Body of pancreas (tissue), 4 donors: ENCODE measurements at regions not wholly inside any gene's neighbourhood (a gene's known extent, or its start where the extent isn't known, plus 50 kb on each side); places are given as distances from the start of the nearest gene placed in this dataset.
"Not testable (repeated sequence)": the region's sequence is repeated elsewhere in the genome, so short reads cannot be mapped to it uniquely, and the experiment has no call there.

Experiments used
- POLR2A ChIP-seq, 3 donors: fragments of 450-650 bp; IDR thresholded peaks; one replicate each; pipeline ENCODE4 v1.6.1; 2016; ENCODE audit warnings: antibody characterized with exemption in 3 of 3, mild to moderate bottlenecking in 2 of 3
- TF ChIP-seq, protein P1 (sequence below), 7 experiments: fragments of 450-650 bp in 4 of 7; fragments of 200-600 bp in 3 of 7; sonication (generic) in 3 of 7; IDR thresholded peaks; one replicate each; pipeline ENCODE4 v1.5.1; 2016 to 2019; ENCODE audit warnings: antibody characterized with exemption in 7 of 7

DNA sequence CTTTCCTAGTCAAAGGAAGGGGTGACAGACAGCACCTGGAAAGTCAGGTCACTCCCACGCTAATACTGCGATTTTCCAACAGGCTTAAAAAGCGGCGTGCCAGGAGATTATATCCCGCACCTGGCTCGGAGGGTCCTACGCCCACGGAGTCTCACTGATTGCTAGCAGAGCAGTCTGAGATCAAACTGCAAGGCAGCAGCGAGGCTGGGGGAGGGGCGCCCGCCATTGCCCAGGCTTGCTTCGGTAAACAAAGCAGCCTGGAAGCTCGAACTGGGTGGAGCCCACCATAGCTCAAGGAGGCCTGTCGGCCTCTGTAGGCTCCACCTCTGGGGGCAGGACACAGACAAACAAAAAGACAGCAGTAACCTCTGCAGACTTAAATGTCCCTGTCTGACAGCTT lies 392.6 kb upstream of the LMO3 start:
- TF ChIP-seq, protein P1, sequence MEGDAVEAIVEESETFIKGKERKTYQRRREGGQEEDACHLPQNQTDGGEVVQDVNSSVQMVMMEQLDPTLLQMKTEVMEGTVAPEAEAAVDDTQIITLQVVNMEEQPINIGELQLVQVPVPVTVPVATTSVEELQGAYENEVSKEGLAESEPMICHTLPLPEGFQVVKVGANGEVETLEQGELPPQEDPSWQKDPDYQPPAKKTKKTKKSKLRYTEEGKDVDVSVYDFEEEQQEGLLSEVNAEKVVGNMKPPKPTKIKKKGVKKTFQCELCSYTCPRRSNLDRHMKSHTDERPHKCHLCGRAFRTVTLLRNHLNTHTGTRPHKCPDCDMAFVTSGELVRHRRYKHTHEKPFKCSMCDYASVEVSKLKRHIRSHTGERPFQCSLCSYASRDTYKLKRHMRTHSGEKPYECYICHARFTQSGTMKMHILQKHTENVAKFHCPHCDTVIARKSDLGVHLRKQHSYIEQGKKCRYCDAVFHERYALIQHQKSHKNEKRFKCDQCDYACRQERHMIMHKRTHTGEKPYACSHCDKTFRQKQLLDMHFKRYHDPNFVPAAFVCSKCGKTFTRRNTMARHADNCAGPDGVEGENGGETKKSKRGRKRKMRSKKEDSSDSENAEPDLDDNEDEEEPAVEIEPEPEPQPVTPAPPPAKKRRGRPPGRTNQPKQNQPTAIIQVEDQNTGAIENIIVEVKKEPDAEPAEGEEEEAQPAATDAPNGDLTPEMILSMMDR (IDR thresholded peaks at IDR 0.05): not testable (repeated sequence)
- TF ChIP-seq POLR2A (IDR thresholded peaks at IDR 0.05): not testable (repeated sequence)
